ENCODE measurements at regions not wholly inside any gene's neighbourhood (a gene's known extent, or its start where the extent isn't known, plus 50 kb on each side); places are given as distances from the start of the nearest gene placed in this dataset.
"Not testable (repeated sequence)": the region's sequence is repeated elsewhere in the genome, so short reads cannot be mapped to it uniquely, and the experiment has no call there.

- H3K9me3 ChIP-seq (ENCODE audit: control insufficient read depth, low read depth, low read length), result no peaks in the 10 kb centered on the region
- no peaks in the 10 kb centered on the region for H3K9me1 ChIP-seq (ENCODE audit: control insufficient read depth, extremely low read depth, insufficient read depth, low read length)
- H3K27ac ChIP-seq (ENCODE audit: control insufficient read depth, insufficient read depth, low read length), result no peak overlapping the region
- no peaks in the 10 kb centered on the region for H3K4me1 ChIP-seq (ENCODE audit: control insufficient read depth, extremely low read depth, insufficient read depth, low read length)
- TF ChIP-seq EZH2 (IDR thresholded peaks at IDR 0.05; ENCODE audit: low read length) (no peak), CTCF (optimal IDR thresholded peaks at IDR 0.05 in 1 of 3, IDR thresholded peaks at IDR 0.05 in 1 of 3, conservative IDR thresholded peaks at IDR 0.05 in 1 of 3; ENCODE audit: extremely low read depth in 1 of 3, insufficient read depth in 2 of 3, low read length in 3 of 3) (no peak)
- DNase-seq (ENCODE audit: low read depth, low spot score) (no peak), FAIRE-seq (no peak)
- H3K36me3 ChIP-seq (ENCODE audit: control insufficient read depth in 2 of 2, extremely low read depth in 1 of 2, insufficient read depth in 2 of 2, low read length in 2 of 2), result no peaks in the 10 kb centered on the region
- no peak overlapping the region for H3K9ac ChIP-seq (ENCODE audit: control insufficient read depth, extremely low read depth, insufficient read depth, low read length)
- no peaks in the 10 kb centered on the region for H3K27me3 ChIP-seq (ENCODE audit: control insufficient read depth, extremely low read depth, insufficient read depth, low read length)
- H3K4me2 ChIP-seq (ENCODE audit: control insufficient read depth, extremely low read depth, insufficient read depth, low read depth, low read length), result no peak overlapping the region
- no peak overlapping the region for H2AFZ ChIP-seq (ENCODE audit: control insufficient read depth, low read length)
- H4K20me1 ChIP-seq (ENCODE audit: control insufficient read depth, extremely low read depth, insufficient read depth, low read length), result no peaks in the 10 kb centered on the region
- H3K79me2 ChIP-seq (ENCODE audit: control insufficient read depth, insufficient read depth, low read length), result no peaks in the 10 kb centered on the region
- H3K4me3 ChIP-seq (ENCODE audit: control insufficient read depth in 2 of 3, extremely low read depth in 1 of 3, insufficient read depth in 2 of 3, low read depth in 1 of 3, low read length in 3 of 3), result no peak overlapping the region
- dilution Hi-C loops (cut with MboI; ENCODE audit: extremely low pct_ligation_motif_present, low sequenced_read_pairs), result no loop called here
Measured at GRCh38 chr6:94862112-94862511, 715.2 kb upstream of the MANEA start.

GRCh38 chr6:94859924-94860323 lies 717.4 kb upstream of the MANEA start:
- TF ChIP-seq EZH2 (IDR thresholded peaks at IDR 0.05; ENCODE audit: low read length) (no peak), CTCF (optimal IDR thresholded peaks at IDR 0.05 in 1 of 3, IDR thresholded peaks at IDR 0.05 in 1 of 3, conservative IDR thresholded peaks at IDR 0.05 in 1 of 3; ENCODE audit: extremely low read depth in 1 of 3, insufficient read depth in 2 of 3, low read length in 3 of 3) (no peak)
- H3K27ac ChIP-seq (ENCODE audit: control insufficient read depth, insufficient read depth, low read length), result no peak overlapping the region
- H3K79me2 ChIP-seq (ENCODE audit: control insufficient read depth, insufficient read depth, low read length), result no peaks in the 10 kb centered on the region
- H3K9me3 ChIP-seq (ENCODE audit: control insufficient read depth, low read depth, low read length), result no peaks in the 10 kb centered on the region
- H3K4me1 ChIP-seq (ENCODE audit: control insufficient read depth, extremely low read depth, insufficient read depth, low read length), result no peaks in the 10 kb centered on the region
- H3K27me3 ChIP-seq (ENCODE audit: control insufficient read depth, extremely low read depth, insufficient read depth, low read length), result no peaks in the 10 kb centered on the region
- no peak for DNase-seq (ENCODE audit: low read depth, low spot score)
- no peak overlapping the region for H2AFZ ChIP-seq (ENCODE audit: control insufficient read depth, low read length)
- FAIRE-seq, result no peak
- no peaks in the 10 kb centered on the region for H4K20me1 ChIP-seq (ENCODE audit: control insufficient read depth, extremely low read depth, insufficient read depth, low read length)
- no peak overlapping the region for H3K9ac ChIP-seq (ENCODE audit: control insufficient read depth, extremely low read depth, insufficient read depth, low read length)
- H3K36me3 ChIP-seq (ENCODE audit: control insufficient read depth in 2 of 2, extremely low read depth in 1 of 2, insufficient read depth in 2 of 2, low read length in 2 of 2), result no peaks in the 10 kb centered on the region
- no peak overlapping the region for H3K4me3 ChIP-seq (ENCODE audit: control insufficient read depth in 2 of 3, extremely low read depth in 1 of 3, insufficient read depth in 2 of 3, low read depth in 1 of 3, low read length in 3 of 3)
- no peaks in the 10 kb centered on the region for H3K9me1 ChIP-seq (ENCODE audit: control insufficient read depth, extremely low read depth, insufficient read depth, low read length)
- dilution Hi-C loops (cut with MboI; ENCODE audit: extremely low pct_ligation_motif_present, low sequenced_read_pairs), result no loop called here
- H3K4me2 ChIP-seq (ENCODE audit: control insufficient read depth, extremely low read depth, insufficient read depth, low read depth, low read length), result no peak overlapping the region

- H3K79me2 ChIP-seq (ENCODE audit: control insufficient read depth, insufficient read depth, low read length); H3K4me3 ChIP-seq (ENCODE audit: control insufficient read depth in 2 of 3, extremely low read depth in 1 of 3, insufficient read depth in 2 of 3, low read depth in 1 of 3, low read length in 3 of 3); H3K9me1 ChIP-seq (ENCODE audit: control insufficient read depth, extremely low read depth, insufficient read depth, low read length); FAIRE-seq; H3K36me3 ChIP-seq (ENCODE audit: control insufficient read depth in 2 of 2, extremely low read depth in 1 of 2, insufficient read depth in 2 of 2, low read length in 2 of 2); H3K9me3 ChIP-seq (ENCODE audit: control insufficient read depth, low read depth, low read length); H3K4me1 ChIP-seq (ENCODE audit: control insufficient read depth, extremely low read depth, insufficient read depth, low read length); H3K9ac ChIP-seq (ENCODE audit: control insufficient read depth, extremely low read depth, insufficient read depth, low read length); H2AFZ ChIP-seq (ENCODE audit: control insufficient read depth, low read length); DNase-seq (ENCODE audit: low read depth, low spot score); H3K27me3 ChIP-seq (ENCODE audit: control insufficient read depth, extremely low read depth, insufficient read depth, low read length); H4K20me1 ChIP-seq (ENCODE audit: control insufficient read depth, extremely low read depth, insufficient read depth, low read length); H3K27ac ChIP-seq (ENCODE audit: control insufficient read depth, insufficient read depth, low read length); H3K4me2 ChIP-seq (ENCODE audit: control insufficient read depth, extremely low read depth, insufficient read depth, low read depth, low read length); dilution Hi-C loops (cut with MboI; ENCODE audit: extremely low pct_ligation_motif_present, low sequenced_read_pairs): not testable (repeated sequence)
Measured at GRCh38 chr6:94856999-94857398, 720.3 kb upstream of the MANEA start.

- H3K27me3 ChIP-seq (ENCODE audit: control insufficient read depth, extremely low read depth, insufficient read depth, low read length); H3K4me2 ChIP-seq (ENCODE audit: control insufficient read depth, extremely low read depth, insufficient read depth, low read depth, low read length); H4K20me1 ChIP-seq (ENCODE audit: control insufficient read depth, extremely low read depth, insufficient read depth, low read length); H3K4me1 ChIP-seq (ENCODE audit: control insufficient read depth, extremely low read depth, insufficient read depth, low read length); DNase-seq (ENCODE audit: low read depth, low spot score); H3K4me3 ChIP-seq (ENCODE audit: control insufficient read depth in 2 of 3, extremely low read depth in 1 of 3, insufficient read depth in 2 of 3, low read depth in 1 of 3, low read length in 3 of 3); H3K79me2 ChIP-seq (ENCODE audit: control insufficient read depth, insufficient read depth, low read length); FAIRE-seq; H3K9ac ChIP-seq (ENCODE audit: control insufficient read depth, extremely low read depth, insufficient read depth, low read length); dilution Hi-C loops (cut with MboI; ENCODE audit: extremely low pct_ligation_motif_present, low sequenced_read_pairs); H3K9me1 ChIP-seq (ENCODE audit: control insufficient read depth, extremely low read depth, insufficient read depth, low read length); H2AFZ ChIP-seq (ENCODE audit: control insufficient read depth, low read length); H3K9me3 ChIP-seq (ENCODE audit: control insufficient read depth, low read depth, low read length); H3K27ac ChIP-seq (ENCODE audit: control insufficient read depth, insufficient read depth, low read length); H3K36me3 ChIP-seq (ENCODE audit: control insufficient read depth in 2 of 2, extremely low read depth in 1 of 2, insufficient read depth in 2 of 2, low read length in 2 of 2): not testable (repeated sequence)
Measured at GRCh38 chr6:94851329-94851728, 726.0 kb upstream of the MANEA start.
